Testis (tissue), 2 donors: ENCODE measurements at regions not wholly inside any gene's neighbourhood (a gene's known extent, or its start where the extent isn't known, plus 50 kb on each side); places are given as distances from the start of the nearest gene placed in this dataset.

Source experiments
- CTCF ChIP-seq, 3 experiments: fragments of 450-650 bp in 2 of 3; fragments of 200-600 bp in 1 of 3; sonication (generic) in 1 of 3; IDR thresholded peaks; one replicate each; pipeline ENCODE4 v1.5.1; 2016 to 2019; ENCODE audit warnings: antibody characterized with exemption in 3 of 3, mild to moderate bottlenecking in 2 of 3, moderate library complexity in 1 of 3
- POLR2A ChIP-seq: fragments of 450-650 bp; IDR thresholded peaks from one replicate; pipeline ENCODE4 v1.6.1; 2017; ENCODE audit warnings: antibody characterized with exemption, mild to moderate bottlenecking, moderate library complexity

- TF ChIP-seq POLR2A (no peak), CTCF (IDR thresholded peaks at IDR 0.05) (no peak)
Observed at GRCh38 chr13:89602655-89603054, 1744.8 kb upstream of the MIR17HG start.
